Stimulated activated CD4-positive, alpha-beta T cell treated with anti-CD3 and anti-CD28 coated beads, Interleukin-2, amount 100 ng/mL, for 4 hours (primary cell): ENCODE measurements at regions not wholly inside any gene's neighbourhood (a gene's known extent, or its start where the extent isn't known, plus 50 kb on each side); places are given as distances from the start of the nearest gene placed in this dataset.
"Not testable (repeated sequence)": the region's sequence is repeated elsewhere in the genome, so short reads cannot be mapped to it uniquely, and the experiment has no call there.

Source experiments
- DNase-seq: peaks from one replicate; pipeline ENCODE4 v3.0.0-alpha.2; 2020; ENCODE audit warnings: low read depth

DNA sequence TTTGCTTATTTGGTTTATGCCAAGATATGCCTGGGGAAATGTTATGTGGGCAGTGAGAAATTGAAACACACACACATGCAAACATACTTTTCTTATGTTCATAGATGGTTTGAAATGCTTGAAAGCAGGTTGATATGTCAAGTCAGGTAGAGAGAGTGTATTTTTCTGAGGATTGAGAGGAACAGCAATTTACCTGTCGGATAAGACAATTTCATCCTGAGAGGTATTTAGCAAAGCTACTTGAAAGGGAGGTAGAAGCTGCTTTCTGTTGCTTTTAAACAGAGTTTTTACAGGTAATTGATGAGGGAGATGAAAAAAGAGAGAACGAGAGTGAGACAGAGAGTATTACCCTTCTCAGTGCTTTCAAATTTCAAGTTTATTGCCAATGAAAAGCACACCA lies 854.3 kb downstream of the CDH8 start:
- DNase-seq = no peak

DNA sequence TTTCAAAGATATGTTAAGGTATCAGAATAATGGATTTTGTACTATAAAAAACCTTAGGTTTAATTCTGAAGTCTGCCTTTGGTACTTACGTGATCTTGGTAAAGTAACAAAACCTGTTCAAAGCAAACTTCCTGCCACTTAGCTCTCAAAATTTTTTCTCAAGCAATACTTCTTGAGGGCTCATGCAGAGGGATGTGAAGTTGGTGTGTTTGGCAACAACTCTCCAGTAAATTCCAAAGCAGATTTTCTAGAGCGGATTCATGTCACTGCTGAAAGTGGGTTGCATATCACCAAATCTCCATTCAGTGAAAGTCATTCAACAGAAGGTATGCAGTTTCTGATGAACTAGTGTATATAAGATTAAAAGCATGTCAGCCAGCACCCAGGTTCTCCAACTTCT lies 856.7 kb downstream of the CDH8 start:
- DNase-seq = no peak

DNA sequence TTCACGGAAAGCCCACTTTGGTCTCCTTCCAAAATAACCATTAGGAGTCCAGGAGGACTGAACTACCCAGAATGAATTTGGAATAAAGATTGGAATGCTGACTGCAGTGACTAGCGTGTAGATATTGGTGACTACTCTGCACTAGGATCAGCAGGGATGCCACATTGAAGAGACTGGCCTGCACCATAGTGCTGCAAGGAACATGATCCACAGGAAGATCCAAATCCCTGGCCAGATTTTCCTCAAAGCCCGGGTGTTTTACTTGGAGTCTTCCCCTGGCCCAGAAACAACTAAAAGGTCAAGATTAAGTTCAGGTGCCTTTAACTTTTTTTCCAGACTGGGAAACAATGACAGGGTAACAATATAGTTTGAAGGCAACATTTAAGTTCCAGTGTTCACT lies 870.4 kb downstream of the CDH8 start:
- DNase-seq = no peak

DNA sequence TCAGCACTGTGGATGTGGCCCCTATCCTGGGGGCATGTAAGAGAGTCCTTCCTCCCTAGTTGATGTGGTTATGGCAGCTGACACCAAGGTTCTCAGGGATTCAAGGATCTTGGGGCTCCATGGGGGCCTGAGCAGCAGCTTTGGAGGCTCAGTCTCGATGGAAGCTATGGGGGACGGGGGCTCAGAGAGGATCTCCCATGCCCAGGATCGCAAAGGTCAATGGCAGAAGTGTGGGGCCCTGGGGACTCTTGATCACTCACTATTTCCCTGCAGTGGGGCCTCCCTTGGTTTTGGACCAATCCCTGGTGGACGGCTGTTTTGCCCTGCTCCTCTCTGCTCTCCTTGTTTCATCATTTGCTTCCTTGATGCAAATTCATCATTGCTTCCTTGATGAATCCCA lies 885.9 kb downstream of the CDH8 start:
- no peak for DNase-seq

DNA sequence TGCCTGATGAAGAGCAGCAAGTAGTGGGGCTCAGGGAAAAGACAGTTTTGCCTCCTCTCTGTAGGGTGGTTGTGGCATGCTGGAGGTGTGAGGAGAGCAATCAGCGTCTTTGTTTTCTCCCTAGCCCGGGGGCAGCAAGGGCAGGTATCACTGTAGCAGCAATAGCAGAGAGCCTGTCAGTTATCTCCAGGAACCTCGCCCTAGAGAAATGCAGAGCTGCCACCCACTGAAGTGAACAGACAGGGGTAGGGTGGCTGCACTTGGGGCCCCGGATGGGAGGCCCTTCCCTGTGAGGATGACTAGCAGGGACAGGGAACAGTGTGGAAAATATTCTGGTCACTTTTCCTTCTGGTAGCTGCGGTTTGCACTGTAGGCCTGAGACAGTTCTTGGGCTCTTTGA lies 886.5 kb downstream of the CDH8 start:
- no peak for DNase-seq

DNA sequence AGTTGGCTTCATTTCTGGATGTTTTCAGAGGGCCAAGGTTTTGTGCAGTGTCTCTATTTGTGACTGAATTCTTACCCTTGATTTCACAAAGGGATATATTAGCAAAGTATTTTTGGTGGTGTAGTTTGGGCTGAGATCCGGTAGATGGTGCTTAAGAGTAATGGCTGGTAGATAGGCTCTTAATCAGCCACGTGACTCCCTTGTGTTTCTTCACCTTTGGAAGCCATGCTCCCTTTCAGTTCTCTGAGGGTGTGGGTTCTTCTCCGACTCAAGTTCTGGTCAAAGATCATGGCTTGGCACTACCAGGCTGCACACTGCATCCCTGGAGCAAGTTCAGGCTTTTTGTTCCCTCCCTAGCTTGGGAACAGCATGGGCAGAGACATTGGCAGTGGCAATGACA lies 887.3 kb downstream of the CDH8 start:
- no peak for DNase-seq

DNA sequence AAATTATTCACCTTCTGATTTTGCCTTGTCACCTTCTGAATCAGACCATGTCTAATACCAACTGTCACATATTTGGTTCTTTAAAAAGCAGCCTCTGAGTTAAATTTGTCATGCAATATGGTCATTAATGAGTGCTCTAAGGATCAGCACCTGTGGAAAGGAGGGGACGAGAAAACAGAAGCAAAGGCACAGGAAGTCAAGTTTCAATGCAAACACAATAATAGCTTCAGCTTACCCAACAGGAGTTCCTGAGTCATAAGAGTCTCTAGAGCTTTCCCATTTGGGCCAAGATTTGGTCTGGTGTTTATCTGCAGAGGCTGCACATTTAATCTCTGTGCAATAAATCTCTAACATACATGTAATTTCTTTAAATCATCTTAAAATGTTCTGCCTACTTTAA lies 889.8 kb downstream of the CDH8 start:
- no peak for DNase-seq

DNA sequence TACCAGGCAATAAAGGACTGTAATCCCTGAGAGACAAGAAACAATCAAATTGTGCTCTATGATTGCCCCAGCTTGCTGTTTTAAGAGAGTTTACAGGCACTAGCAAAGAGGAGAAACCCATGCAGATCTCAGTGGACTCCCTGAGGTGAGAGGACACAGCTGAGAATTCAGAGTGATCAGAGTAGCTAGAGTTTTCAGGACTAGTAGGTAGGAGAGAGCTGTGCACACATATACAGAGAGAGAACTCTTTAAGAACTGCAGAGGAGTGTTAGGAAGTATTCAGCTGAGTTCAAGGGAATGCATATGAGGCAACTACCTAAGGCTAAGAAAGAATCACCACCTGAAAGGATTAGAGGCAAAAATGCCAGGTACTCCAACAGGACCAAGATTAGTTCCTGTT lies 904.8 kb downstream of the CDH8 start:
- no peak for DNase-seq

DNA sequence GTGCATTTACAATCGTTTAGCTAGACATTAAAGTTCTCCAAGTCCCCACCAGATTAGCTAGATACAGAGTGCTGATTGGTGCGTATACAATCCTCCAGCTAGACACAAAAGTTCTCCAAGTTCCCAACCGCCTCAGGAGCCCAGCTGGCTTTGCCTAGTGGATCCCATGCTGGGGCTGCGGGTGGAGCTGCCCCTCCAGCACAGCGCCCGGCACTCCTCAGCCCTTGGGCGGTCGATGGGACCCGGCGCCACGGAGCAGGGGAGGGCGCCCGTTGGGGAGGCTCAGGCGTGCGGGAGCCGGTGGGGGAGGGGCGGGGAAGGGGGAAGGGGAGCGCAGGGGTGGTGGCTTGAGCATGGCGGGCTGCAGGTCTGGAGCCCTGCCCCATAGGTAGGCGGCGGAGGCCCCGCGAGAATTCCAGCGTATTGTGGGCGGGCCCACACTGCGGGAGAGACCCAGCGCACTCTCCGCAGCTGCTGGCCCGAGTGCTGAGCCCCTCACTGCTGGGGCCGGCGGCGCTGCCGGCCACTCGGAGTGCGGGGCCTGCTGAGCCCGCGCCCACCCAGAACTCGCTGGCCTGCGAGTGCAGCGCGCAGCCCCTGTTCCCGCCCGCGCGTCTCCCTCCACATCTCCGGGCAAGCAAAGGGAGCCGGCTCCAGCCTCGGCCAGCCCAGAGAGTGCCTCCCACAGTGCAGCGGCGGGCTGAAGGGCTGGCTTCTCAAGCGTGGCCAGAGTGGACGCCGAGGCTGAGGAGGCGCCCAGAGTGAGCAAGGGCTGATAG lies 907.5 kb downstream of the CDH8 start:
- no peak for DNase-seq

DNA sequence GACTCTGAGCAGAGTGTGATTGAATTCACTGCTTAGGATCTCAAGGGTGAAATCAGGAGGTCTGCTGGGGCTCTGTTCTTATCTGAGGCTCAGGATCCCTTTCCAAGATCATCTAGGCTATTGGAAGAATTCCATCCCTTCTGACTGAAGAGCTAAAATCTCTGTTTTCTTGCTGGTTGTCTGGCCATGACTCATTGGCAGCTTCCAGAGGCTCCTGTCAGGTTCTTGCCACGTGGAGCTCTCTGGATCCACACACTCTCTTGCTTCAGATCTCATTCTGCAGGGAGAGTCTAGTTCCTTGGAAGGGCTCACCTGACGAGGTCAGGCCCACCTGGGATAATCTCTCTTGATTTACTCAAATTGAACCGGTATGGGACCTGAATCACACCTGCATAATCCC lies 930.7 kb downstream of the CDH8 start:
- no peak for DNase-seq

DNA sequence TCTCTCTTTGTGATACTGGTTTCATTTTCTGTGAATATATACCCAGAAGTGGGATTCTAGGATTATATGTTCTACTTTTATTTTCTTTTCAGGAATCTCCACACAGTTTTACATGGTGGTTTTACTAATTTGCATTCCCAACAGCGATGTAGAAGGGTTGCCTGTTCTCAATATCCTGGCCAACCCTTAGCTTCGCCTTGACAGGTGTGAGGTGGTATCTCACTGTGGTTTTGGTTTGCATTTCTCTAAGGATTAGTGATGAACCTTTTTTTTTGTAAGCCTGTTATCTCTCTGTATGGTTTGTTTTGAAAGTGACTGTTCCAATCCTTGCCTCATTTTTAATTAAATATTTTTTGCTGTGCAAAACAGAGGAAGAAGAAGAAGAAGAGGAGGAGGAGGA lies 937.7 kb downstream of the CDH8 start:
- DNase-seq = no peak

DNA sequence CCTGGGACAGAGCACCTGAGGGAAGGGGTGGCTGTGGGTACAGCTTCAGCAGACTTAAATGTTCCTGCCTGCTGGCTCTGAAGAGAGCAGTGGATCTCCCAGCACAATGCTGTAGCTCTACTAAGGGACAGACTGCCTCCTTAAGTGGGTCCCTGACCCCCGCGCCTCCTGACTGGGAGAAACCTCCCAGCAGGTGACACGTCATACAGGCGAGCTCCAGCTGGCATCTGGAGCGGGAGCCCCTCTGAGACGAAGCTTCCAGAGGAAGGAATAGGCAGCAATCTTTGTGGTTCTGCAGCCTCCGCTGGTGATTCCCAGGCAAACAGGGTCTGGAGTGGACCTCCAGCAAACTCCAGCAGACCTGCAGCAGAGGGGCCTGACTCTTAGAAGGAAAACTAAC lies 944.9 kb downstream of the CDH8 start:
- not testable (repeated sequence) for DNase-seq

DNA sequence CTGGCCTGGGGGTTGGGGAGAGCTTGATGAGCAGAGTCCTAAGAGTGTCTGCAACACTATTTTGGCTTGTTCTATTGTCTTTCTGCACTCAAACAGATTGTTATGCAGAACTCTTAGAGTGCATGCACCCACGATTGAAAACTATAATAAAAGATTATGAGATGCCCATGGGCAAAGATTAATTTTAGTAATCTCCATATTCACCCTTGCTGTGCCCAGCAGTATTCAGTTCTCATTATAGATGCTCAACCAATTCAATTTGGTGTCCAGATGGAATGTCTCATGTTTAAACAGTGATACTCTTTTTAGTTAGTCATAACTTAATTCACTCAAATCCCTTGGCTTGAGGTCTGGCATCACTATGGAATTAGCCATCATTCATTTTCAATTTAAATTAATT lies 952.5 kb downstream of the CDH8 start:
- no peak for DNase-seq

DNA sequence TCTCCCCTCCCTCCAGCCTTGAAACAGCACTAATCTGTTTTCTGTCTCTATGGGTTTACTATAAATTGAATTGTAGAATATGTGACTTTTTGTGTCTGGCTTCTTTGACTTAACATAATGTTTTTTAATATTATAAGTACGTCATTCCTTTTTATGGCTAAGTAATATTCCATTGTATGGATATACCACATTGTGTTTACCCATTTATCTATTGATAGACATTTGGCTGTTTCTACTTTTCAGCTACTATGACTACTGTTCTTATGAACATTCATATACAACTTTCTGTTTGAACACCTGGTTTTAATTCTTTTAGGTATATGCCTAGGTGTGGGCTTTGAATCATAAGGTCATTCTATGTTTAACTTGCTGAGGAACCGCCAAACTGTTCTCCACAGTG lies 961.9 kb downstream of the CDH8 start:
- no peak for DNase-seq

DNA sequence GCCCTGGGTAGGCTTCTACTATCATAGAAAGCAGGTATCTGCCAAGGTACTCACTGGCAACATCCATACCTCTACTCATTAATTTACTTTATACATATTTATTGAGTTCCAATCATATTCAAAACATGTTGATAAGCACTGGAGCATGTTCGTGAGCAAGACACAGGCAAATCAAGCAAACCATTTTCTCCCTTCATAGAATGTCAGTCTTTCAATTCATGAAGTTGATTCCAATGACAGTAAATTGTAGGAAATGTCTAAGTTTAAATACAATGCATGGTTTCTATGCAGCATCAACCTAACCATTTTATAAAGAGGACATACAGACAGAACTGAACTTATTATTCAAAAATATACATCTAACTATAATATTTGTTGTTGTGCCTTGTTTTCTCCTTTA lies 978.6 kb downstream of the CDH8 start:
- no peak for DNase-seq

DNA sequence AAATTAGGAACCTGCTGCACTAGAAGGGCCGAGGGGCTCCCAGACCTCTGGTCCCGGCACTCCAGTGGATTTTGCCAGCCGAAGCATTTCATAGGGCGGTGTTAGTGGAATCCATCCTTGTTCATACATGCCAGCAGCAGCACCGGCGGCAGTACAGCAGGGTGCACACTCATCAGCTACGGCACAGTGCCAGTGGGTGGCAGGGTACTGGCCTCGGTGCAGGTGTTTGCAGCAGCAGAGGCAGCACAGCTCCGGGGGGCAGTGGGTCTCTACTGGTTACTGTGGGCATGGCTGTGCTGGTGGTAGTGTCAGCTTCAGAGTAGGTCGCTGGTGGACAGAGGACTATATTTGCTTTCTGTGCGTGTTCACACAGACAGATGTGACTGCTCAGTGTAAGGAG lies 985.7 kb downstream of the CDH8 start:
- DNase-seq = no peak

DNA sequence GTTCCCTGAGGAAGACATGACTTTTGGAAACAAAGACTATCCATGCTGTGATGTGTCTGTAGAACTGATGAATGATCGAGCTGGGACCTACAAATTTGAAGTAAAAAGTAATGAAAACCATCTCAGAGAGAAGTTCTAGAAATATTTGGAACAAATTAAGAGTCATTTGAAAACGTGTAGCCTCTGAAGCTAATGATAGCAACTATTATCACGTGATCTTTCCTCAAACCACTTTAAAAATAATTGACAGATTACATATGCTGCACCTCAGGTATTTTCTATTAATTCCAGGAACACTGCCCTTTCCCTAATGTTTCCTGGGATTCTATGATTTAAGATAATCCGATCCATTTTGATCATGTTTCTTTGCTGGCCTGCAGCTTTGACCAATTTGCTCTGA lies 990.3 kb downstream of the CDH8 start:
- no peak for DNase-seq

DNA sequence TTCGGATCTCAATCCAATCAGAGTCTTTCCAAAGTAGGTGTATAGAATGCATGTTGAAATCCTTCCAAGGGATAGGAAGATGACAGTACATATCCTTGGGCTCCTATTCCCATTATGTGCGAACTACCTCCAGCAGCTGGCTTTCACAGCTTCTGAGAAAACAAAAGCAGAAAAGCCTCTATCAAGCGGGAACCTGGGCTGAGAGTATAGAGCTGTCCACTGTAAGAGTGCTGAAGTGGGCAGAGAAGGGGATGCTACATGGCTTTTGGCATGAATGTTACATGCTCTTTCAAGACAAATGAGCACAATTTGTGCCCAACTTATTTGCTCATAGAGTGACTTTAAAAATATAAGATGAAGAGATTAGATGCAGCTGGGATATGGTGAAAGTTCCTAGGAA lies 993.5 kb downstream of the CDH8 start:
- no peak for DNase-seq

DNA sequence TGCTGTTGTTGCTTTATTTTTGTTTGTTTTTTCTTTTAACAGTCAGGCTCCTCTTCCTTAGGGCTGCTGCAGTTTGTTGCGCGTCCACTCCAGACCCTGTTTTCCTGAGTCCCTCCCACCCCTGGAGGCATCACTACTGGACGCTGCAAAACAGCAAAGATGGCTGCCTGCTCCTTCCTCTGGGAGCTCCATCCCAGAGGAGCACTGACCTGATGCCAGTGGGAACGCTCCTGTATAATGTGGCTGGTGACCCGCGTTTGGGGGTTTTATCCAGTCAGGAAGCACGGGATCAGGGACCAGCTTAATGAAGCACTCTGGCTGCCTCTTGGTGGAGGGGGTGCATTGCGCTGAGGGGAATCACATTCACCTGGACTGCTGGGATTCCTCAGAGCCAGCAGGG lies 1005.6 kb downstream of the CDH8 start:
- no peak for DNase-seq

DNA sequence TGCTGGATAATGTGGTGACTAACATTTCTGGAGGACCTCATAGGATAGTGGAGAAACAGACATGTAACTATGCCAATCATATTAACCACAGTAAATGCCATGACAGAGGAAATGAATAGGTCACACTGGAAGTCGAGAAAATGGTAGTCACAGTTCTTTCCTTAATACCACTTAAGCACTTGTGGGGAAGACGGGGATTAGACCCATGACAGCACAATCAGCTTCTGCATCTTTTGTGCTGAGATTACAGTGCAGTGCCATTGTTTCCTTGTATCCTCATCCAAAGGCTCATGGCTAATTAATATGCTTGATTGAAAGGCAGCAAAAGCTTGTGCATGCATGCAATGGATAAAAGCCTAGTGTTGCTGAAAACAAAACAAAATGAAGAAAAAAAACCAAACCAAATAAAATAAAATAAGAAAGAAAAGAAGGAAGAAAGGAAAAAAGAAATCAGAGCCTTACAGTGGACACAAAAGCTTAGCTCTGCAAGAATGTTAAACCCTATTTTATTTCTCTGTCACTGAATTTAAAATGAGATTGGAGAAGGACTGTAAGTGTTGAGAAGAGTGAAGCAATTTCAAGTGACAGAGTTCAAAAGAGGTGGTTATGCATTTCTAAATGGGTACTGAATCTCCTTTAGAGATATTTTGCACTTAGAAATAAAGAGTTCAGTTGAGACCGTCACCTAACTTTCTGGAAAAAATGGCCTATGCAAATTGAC lies 1011.9 kb downstream of the CDH8 start:
- DNase-seq = no peak

DNA sequence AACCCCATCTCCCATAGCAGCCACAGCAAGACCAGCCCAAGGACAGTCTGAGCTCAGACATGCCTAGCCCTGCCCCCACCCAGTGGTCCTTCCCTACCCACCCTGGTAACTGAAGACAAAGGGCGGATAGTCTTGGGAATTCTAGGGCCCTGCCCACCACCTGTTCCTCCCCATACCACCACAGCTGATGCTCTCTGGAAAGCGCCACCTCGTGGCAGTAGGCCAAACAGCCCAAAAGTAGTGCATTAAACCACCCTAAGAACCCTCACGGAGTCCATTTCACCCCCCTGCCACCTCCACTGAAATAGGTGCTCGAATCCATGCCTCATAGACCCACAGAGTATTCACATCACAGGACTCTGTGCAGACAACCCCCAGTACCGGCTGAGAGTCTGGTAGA lies 1021.4 kb downstream of the CDH8 start:
- DNase-seq = no peak

DNA sequence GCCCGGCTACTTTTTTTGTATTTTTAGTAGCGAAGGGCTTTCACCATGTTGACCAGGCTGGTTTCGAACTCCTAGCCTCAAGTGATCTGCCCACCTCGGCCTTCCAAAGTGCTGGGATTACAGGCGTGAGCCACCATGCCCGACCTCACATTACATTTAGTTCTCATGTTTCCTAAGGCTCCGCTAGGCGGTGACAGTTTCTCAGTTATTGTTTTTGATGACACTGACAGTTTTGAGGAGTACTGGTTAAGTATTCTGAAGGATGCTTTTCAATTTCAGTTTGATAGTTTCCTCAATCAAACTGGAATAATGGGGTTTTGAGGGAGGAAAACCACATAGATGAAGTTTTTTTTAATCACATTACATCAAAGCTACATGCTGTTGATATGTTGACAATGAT lies 1028.5 kb downstream of the CDH8 start:
- DNase-seq = no peak

DNA sequence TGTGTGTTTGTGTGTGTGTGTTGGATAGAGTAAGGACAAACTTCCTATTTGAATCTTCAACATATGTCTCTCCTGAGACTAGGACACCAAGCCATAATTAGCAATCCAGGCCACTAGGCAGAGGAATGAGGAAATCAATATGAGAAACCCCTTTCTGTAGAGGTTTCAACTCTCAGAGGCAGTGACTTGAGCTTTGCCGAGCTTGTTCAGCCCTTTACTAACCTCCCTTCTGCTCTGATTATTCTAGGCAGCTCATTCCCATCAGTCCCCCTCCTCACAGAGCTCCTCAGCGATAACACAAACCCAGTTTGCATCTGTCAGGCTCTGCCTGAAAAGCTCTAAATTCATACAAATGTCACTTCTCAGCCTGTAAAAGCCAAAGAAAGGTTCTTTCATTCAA lies 1030.3 kb downstream of the CDH8 start:
- no peak for DNase-seq
